ENCODE measurements at regions not wholly inside any gene's neighbourhood (a gene's known extent, or its start where the extent isn't known, plus 50 kb on each side); places are given as distances from the start of the nearest gene placed in this dataset.

GRCh38 chr15:29382862-29383261, 113.2 kb upstream of the NSMCE3 start:
- no peak for TF ChIP-seq CTCF (IDR thresholded peaks at IDR 0.05)
- no peak for TF ChIP-seq POLR2A (IDR thresholded peaks at IDR 0.05)
